ENCODE measurements at regions not wholly inside any gene's neighbourhood (a gene's known extent, or its start where the extent isn't known, plus 50 kb on each side); places are given as distances from the start of the nearest gene placed in this dataset.
A peak's percentile ranks its signal among the peaks of the same experiment; 100 is the strongest.
"Not testable (repeated sequence)": the region's sequence is repeated elsewhere in the genome, so short reads cannot be mapped to it uniquely, and the experiment has no call there.

DNA sequence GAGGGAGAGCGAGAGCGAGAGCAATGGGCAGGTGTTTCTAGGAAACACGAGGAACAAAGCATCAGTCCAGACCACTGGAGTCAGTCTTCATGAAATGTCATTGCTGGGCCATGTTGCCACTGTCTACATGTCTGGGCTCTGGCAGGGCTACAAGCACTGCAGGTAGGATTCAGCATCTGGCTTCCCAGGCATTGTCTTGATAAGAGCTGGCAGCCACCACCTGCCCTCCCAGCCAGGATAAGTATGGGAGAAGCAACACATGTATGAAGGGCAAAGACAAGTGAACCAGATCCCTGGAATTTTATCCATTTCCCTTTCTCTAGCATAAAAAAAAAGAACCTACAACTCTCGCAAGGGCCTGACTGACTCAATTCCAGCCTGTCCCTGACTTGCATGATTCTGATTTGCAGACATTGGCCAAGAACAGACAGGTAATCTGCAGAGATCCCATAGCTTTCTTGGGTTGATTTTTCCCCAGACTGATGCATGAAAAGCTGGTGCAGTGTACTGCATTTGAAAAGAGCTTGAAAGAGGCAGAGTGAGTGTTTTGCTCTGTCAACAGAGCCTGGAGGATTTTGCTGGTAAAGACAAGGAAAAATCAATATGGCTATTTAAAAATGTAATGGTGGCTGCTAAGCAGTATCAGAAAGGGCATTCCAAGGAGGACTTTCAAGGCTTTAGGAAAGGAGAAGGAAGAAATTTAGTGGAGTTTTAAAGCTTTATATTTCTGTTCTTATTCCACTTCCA is 157.2 kb upstream of the MYRIP start:
- no peak overlapping the region for H3K4me3 ChIP-seq (ENCODE audit: low read depth, low read length)

GRCh38 chr3:39655718-39656117 is 153.7 kb upstream of the MYRIP start:
- H3K4me3 ChIP-seq (ENCODE audit: low read depth, low read length); DNase-seq (ENCODE audit: low read depth): not testable (repeated sequence)

More for the DNA sequence above, 157.2 kb upstream of the MYRIP start:
- no peak for TF ChIP-seq CTCF (IDR thresholded peaks at IDR 0.05; ENCODE audit: insufficient read depth, low read depth, low read length)
- DNase-seq (ENCODE audit: low read depth) = no peak

- no peak for DNase-seq (ENCODE audit: low read depth)
- TF ChIP-seq CTCF (IDR thresholded peaks at IDR 0.05; ENCODE audit: insufficient read depth, low read depth, low read length) = no peak
- no peak overlapping the region for H3K4me3 ChIP-seq (ENCODE audit: low read depth, low read length)
Observed at GRCh38 chr3:39657075-39657474, 152.3 kb upstream of the MYRIP start.

- DNase-seq (ENCODE audit: low read depth) = no peak
- TF ChIP-seq CTCF (IDR thresholded peaks at IDR 0.05; ENCODE audit: insufficient read depth, low read depth, low read length) = no peak
- no peak overlapping the region for H3K4me3 ChIP-seq (ENCODE audit: low read depth, low read length)
Observed at GRCh38 chr3:39657775-39658174, 151.6 kb upstream of the MYRIP start.

DNA sequence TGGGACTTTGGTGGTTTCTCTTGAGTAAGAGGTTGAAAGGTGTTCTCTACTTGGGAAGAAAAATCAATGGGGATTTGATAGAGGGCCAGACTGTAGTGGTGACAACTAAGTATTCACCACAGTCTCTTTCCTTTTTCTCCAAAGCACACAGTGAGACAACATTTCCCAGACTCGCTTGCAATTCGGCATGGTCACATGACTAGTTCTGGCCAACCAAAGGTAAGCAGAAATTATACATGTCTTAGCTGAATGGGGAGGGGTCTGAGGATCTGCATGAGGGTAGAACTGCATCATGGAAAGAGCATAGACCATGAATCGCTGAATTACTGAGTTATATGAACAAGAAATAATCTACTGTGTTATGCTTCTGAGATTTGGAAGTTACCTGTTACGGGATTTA is 144.5 kb upstream of the MYRIP start:
- no peak for DNase-seq (ENCODE audit: low read depth)
- no peak for TF ChIP-seq CTCF (IDR thresholded peaks at IDR 0.05; ENCODE audit: insufficient read depth, low read depth, low read length)
- H3K4me3 ChIP-seq (ENCODE audit: low read depth, low read length) = no peak overlapping the region

- no peak for TF ChIP-seq CTCF (IDR thresholded peaks at IDR 0.05; ENCODE audit: insufficient read depth, low read depth, low read length)
Observed at GRCh38 chr3:39665441-39665840, 144.0 kb upstream of the MYRIP start.

GRCh38 chr3:39668420-39668819 is 141.0 kb upstream of the MYRIP start:
- DNase-seq (ENCODE audit: low read depth) = peak; percentile 48
- peak; percentile 74 for TF ChIP-seq CTCF (IDR thresholded peaks at IDR 0.05; ENCODE audit: insufficient read depth, low read depth, low read length)
- H3K4me3 ChIP-seq (ENCODE audit: low read depth, low read length) = no peak overlapping the region

More at GRCh38 chr3:39665441-39665840, 144.0 kb upstream of the MYRIP start:
- no peak for DNase-seq (ENCODE audit: low read depth)
- no peak overlapping the region for H3K4me3 ChIP-seq (ENCODE audit: low read depth, low read length)

Data from fibroblast of villous mesenchyme (primary cell).